GM21528 (cell line): ENCODE measurements at regions not wholly inside any gene's neighbourhood (a gene's known extent, or its start where the extent isn't known, plus 50 kb on each side); places are given as distances from the start of the nearest gene placed in this dataset.

Experiments used
- ATAC-seq: cut with Tn5 transposase; IDR thresholded peaks from one replicate; pipeline ENCODE4 v1.9.1; 2021; ENCODE audit warnings: mild to moderate bottlenecking, moderate library complexity; ENCODE audit not compliant: unreplicated experiment, low FRiP score

DNA sequence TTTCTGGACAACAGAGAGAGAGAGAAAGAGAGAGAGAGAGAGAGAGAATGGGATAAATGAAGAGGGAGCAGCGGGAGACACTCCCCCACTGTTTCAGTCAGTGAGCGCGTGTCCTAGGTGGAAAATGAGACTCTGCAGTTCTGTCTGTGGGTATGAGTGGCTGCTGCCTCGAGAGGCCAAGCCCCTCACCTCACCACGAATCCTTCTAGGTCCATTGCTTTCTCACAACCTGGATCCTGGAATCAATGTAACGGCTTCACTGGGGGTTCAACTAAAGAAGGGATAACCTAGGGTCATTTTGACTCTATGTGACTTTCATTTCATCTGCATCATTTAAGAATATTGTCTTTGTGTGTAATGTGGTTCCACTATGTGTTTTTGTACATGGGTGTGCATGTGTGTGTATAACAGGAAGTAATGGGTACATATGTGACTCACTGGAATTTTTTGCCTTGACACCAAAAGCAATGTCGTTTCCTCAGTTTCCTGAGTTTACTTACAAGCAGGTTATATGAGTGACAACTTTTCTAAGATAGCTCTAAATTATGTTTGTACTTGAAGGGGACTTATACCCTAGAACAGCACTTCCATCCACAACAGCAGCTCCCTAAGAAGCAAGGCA lies 221.4 kb upstream of the TRIB2 start:
- ATAC-seq: no peak

DNA sequence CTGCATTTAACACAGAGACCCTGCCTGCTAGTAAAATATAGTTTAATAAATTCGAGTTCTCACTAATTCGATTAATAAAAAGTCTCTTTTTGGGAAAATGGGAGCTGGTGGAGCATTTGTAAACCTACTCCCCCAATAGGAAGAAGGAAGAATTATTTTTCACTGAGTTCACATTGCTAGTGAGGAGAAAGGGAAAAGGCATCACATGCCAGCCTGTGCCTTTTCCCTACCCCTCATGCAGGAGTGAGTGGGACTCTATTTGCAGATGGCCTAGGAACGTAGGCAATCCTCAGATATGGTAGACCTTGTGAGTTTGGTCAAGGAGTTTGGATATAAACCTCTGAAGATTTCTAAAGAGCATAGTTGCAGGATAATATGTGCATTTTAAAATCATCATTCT lies 218.4 kb upstream of the TRIB2 start:
- ATAC-seq: no peak

DNA sequence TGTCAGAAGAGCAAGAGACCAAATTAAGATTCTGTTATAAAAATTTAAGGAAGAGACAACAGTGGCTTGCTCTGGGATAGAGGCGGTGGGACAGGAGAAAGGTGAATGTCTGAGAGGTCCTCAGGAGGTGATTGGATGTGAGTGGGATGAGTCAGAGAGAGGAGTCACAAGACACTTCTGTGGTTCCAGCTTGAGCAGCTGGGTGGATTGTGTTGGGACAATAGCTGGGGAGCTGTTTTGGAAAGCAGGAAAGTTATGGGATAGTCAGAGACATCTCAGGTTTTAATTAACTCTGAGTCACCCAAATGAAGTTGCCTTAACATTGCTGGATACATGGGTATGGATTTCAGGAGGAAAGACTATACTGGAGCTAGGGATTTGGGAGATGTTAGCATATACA lies 218.0 kb upstream of the TRIB2 start:
- no peak for ATAC-seq

DNA sequence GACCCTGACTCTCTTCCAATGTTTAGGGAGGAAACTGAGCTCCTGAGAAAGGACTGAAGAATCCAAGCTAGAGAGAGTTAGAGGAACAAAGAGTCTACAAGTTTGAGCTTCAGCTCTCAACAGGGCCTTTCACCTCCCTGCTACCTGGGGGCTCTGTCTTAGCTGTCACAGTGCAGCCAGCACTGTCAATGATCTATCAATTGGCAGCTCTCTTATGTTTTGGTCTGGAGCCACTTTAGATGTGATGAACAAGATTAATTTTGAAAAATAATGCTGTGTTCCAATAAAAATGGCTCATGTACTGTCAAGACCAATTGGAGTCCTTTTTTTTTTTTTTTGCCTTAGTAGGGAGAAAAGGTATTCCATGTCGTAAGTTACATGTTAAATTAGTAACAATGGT lies 215.8 kb upstream of the TRIB2 start:
- no peak for ATAC-seq

DNA sequence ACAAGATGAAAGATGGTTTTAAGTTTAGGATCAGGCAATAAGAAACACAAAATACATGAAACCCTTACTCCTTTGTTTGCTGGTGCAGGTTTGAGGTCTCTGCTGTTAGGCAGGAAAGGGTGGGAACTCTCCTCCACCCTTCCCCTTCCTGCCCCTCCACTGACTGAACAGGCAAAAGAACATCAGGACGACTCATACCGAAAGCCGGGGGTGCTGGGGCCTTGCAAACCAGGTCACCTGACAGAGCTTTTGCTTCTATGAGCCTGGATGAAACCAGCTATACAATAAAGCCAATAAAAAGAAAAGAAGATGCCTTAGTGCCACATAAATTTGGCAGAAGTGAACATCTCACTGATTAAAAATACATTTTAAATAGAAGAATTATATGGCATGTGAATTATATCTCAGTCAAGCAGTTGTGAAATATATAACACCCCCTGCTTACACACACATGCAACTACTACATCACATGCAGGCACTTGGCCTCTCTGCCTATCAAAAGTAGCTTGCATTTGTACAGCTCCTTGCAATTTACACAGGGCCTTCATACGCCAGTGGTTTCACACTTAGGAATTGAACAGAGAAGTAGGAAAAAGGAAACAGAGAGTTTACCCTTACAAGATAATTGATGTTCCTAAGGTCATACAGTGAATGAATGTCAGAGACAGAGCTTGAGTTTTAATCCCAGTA lies 215.1 kb upstream of the TRIB2 start:
- peak; percentile 95 for ATAC-seq

DNA sequence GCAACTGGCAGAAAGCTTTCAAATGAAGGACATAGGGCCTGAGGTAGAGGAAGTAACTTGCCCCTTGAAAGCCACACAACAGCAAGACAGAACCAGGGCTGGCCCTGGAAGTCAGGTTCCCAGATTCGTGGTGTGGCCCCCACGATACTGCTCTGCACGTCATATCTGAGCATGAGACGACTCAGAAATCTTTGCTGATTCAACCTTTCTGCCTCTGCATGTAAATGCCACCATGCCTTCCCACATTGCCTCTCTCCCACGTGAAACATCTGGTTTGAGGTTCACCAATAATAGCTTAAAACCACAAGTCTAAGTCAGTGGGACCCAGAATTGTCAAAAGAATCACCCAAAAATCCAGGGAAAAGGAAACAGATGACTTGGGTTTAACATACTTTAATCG lies 214.0 kb upstream of the TRIB2 start:
- no peak for ATAC-seq

DNA sequence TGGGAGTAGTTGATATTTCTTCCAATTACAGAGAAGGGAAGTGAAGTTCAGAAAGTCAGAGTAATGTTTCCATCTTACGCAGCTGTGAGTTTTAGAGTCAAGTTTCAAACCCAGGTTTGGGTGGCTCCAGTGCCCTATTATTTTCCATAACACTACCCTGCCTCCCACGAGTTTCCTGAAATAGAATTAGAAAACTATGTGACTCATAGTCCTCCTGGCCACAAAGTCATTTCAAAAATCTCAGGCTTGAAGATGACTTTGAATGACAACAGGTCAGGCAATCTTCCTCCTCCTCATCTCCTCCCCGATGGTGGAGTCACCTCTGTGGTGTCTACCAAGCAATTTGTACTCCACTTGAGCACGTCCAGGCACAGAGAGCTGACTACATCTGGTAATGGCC lies 212.3 kb upstream of the TRIB2 start:
- ATAC-seq: peak; percentile 38

DNA sequence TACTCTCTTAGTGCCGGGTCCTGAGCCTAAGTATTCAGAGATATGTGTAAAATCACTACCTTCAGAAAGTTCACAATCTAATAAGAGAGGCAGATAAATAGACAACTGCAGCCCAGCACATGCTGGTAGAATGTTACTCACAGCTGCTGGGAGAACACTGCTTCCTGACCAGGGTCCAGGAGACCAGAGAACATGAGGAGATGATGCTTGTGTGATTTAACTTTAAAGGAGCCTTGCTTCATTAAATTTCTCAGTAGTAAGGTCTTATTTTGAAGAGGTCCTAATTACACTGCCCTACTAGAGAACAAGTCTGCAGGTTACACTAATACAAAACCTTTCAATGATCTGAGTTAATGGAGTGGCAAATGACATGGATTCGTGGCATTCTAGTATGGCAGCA lies 209.9 kb upstream of the TRIB2 start:
- ATAC-seq: peak; percentile 3

DNA sequence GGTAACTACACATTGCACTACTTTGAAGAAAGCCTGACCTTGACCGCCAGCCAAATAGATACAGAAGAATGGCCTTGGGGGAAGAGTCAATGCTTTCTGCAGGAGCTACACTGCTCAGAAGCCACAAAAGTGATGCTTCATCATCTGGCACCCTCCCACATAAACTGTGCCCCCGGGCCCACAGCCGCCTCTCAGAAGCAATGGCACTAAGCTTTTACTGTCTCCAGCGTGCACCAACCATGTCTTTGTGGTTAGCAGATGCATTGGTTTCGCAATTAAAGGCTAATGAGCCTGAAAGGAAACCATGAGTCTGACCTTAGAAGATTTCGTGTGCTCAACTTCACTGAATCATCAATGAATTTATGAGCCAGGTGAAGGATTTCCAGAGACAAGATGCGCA lies 209.4 kb upstream of the TRIB2 start:
- peak; percentile 75 for ATAC-seq

DNA sequence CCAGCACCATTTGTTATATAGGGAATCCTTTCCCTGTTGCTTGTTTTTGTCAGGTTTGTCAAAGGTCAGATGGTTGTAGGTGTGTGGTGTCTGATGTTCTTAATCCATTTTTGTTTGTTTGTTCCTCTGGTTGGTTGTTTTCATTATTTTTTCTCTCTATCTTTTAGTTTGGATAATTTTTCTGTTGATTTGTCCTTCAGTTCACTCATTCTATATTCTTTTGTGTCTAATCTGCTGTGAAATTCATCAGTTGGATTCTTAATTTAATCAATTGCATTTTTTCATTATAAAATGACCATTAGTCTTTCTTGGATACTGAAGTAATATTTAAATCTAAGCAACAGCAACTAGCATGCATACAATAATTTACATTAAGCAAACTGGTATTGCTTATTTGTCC lies 206.7 kb upstream of the TRIB2 start:
- no peak for ATAC-seq

DNA sequence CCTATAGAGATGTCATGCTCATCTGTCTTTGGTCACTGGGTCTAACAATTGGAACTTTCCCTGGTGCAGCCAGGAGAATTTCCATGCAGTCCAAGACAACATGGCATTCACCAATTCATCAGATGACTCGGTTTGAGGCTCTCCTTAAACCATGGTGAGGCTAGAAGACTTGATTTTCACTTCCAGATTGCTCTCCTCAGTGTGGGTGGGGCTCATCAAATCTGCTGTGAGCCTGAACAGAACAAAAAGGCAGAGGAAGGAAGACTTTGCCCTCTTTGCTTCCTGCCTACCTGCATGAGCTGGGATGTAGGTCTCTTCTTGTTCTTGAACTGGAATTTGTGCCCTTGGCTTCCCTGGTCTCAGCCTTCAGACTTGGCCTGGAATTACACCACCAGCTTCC lies 203.4 kb upstream of the TRIB2 start:
- ATAC-seq: no peak

DNA sequence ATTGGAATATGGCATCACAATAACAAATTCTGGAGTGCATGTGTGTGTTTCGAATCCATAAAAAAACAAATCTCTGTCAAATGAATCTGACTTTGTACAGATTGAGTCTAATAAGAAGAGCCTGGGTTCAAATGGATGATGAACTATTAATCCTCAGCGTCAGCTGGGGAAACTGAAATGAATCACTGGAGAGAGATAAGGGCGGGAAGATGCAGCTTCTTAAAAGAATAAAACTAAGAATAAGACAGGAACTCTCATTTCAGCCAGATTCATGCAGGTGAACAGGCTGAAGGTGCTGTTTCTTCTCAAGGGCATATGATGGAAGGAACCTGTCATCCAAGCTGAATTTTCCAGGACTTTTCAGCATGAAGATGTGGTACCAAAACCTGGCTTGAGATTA lies 202.6 kb upstream of the TRIB2 start:
- no peak for ATAC-seq

DNA sequence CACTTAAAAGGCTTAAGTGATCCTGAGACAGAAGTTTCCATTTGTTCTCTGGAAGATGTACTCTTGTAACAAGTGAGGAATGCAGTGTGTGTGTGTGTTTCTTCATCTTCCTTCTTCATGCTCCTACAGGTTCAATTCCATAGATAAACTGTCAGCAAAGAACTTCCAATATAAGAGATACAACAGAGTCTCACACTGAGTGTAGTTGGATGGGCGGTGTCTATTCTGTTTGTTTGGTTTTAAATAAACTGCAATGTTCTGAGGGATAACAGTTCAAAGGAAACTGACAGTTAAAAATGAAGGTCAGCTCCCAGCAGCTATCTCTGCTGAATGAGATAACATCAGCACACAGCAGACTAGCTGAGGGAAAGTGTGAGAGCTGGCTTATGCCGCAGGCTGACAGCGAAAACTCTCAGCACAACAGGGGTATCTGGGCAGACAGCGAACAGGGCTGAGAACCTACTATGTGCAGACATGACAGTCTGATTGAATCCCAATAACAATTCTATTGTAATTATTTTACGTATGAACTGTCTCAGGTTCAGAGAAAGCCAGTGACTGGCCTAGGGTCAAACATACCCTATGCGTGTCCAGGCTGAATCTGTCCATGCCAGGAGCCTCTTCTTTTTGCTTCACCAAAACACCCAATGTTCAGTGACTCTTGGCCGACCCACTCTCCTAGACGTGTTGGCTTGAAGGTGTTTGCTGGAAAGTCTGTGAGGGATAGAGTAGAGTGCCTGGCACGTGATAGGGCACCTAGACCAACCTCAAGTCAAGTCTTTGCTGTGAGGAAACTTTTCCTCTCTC lies 201.9 kb upstream of the TRIB2 start:
- ATAC-seq: no peak

DNA sequence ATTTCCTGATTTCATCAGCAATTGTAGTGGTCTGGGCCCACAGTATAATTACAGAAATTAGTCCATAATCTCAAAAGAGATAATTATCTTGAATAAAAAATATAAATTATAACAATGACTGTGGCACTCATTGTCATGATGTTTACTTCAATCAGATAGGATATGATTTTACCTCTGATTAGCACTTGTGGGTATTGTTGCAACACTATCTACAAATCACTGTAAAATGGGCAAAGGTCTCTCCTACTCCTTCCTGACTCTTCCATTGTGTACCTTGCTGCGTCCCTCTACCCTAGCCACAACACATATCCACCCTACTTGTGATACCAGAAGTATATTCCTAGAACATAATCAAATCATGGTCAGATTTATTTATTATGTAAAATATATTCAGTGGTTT lies 200.9 kb upstream of the TRIB2 start:
- ATAC-seq: no peak

DNA sequence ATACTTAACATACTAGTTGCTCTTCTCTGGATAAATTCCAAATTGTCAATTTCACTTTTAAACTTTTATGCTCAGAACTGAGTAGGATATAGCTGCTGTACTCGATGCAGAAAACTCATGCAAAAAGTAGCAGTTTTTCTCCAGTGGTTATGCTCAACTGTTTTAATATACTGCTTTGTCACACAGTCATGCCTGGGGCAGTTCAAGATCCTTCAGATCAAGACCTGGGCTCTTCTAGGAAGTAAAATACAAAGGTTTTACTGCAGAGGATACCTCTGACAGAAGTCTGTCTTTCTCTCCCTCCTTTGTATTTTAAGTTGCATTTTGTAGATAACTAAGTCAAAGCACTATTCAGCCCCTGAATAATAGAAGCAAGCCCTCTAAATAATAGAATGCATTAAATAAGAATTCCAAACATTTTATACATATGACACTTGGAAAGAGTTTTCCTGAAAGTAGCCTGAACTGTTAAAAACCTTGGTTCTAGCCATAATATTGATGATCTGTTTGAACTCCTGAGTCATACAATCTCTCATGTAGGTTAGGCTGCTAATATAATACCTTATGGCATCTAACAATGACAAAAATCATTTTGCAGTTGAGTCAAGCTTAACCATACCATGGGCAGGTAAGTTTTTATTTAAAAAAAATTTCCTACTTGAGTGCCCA lies 183.3 kb upstream of the TRIB2 start:
- ATAC-seq: no peak

DNA sequence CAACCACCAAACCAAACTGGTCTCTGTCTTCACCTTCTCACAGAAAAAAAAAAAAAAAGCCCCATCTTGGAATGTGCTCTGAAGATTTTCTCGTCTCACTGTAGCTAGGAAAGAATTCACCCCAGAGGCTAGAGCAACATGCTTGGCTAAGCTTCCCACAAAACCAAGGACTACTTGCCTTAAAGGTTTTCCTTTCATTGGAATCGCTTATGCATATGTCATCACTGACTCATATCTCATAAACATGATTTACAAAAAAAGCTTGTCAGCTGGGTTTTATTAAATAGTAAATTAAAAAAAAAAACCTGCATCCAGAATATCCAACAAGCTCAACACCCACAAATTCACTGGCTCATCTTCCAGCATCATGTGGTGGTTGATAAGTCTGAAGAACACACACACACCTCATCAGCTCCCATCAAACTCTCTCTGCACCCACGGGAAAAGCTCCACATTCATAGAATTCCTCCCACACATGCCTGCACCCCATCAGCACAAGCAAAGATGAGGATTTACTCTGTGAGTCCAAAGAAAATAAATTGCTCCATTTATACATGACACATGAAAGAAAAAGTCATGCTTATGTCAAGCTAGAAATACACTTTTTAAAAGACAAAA lies 182.0 kb upstream of the TRIB2 start:
- ATAC-seq: no peak

DNA sequence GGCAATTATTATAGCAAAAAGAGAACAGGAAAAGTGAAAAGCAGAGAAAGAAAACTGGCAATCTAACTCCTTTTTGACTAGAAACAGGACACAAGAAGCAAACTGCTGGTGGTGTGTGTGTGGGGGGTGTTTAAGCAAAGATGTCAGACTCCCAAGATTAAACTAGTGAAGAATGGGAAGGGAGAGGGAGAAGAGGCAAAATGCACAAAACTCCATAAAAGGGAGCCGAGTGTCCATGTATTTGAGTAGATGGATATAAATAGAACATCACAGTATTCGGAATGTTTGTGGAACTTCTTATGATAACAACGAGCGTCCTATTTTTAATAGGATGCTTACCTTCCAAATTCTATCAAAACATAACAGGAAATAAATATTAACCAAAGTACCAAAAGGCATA lies 179.8 kb upstream of the TRIB2 start:
- no peak for ATAC-seq

DNA sequence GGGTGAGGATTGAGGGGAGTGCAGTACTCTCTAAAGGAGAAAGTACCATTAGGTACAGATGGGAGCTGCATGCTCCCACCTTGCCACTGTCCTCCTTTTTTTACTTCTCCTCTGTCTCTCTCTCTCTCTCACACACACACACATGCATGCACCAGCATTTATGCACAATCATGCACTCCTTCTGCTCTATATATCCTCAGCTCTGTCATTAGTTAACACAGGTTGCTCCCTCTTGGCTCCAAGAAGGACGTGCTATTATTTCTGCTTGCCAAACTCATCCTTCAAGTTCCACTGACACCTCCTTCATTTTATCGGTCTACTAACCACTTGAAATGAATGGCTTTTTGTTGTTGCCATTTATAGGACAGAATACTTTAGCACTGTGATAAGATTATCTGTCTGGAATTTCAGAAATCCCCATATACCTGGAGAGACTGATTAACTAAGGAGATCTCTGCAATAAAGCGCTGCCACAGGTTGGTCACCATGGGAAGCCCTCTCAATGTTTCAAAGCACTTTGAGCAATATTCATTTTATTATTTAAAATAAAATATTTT lies 178.5 kb upstream of the TRIB2 start:
- ATAC-seq: no peak

DNA sequence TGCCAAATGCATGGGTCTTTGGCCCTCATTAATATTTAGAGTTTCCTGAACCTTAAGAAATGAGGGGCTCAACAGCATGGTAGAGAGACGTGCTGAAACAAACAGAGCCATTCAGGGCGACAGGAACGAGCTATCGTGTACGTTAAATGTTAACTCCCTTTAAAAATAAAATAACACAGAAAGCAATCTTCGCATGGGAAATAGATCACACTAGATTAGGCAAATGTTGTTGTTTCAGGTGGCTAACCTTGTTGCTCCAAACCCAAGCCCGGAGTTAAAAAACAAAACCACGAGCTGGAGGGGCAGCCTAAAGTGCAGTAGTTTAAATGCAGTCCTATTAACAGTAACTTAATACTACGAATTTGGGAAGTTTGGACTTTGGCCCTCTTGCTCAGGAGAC lies 177.4 kb upstream of the TRIB2 start:
- ATAC-seq: no peak

DNA sequence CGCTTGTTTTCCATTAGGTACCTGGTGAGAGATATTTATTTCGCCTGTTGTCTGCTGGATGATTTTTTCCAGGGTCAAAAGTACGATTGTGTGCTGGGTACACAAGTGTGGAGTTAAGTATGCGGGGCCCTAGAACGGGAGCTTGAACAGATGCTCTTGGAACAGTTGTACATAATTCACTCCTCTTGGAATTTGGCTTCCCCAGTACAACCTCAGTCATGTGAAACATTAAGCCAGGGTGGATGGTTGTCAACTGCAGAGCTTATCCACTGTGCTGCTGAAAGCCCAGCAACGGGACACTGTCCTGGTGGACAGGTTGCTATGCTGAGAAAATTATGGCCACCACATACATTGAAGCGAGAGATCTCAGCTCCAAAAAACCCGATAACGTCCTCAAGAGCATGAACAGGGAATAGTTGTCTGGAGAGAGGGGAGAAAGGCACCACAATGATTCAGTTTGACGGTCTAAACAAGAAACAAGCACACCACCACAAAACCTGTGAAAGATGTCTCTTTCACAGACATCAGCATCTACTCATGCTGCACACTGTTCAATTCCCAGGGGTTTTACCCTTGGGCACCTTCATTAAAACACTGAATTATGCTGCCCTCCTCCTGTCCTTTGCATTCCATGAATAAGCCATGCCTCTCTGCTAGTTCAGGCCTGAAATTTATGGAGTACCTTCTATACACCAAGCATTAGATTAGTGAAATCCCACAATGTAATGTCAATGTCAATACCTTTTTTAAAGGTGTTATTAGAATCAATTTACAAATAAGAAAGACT lies 176.8 kb upstream of the TRIB2 start:
- no peak for ATAC-seq
